ENCODE measurements at regions not wholly inside any gene's neighbourhood (a gene's known extent, or its start where the extent isn't known, plus 50 kb on each side); places are given as distances from the start of the nearest gene placed in this dataset.

DNA sequence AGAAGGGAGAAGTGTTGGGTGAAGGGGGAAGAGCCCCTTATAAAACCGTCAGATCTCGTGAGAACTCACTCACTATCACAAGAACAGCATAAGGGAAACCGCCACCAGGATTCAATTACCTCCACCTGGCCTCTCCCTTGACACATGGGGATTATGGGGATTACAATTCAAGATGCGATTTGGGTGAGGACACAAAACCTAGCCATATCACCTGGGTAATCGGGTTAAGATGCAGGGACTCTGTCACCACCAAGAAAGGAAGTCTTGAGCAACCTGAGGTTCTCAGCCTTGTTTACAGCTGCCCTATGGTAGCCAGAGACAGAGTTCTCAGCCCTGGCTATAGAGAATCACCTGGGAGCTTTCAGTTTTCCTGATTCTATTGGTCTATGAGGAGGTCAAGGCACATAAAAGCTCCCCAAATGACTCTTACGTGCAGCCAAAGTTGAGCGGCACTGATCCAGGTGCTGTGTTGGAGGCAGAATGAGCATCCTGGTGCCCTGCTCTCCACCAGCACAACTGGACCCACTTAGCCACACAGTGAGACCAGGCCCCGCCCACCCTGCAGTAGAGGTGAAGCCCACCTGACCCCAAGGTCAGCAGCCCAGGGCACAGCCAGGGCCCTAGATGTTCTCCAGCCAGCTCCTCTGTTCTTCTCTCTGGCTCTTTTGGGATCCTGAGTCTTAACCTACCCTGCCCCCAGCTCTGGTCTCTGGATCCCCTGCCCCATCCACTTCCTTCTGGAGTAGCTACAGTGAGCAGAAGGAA is 138.5 kb upstream of the CDH5 start:
- Histone ChIP-seq H3K23ac (ENCODE audit: insufficient read length) (no peak overlapping the region), H3K27ac (ENCODE audit: low read depth, low read length) (no peak overlapping the region), H2BK15ac (ENCODE audit: low read length) (no peak overlapping the region), H3K4me3 (ENCODE audit: extremely low read depth in 1 of 4, insufficient read depth in 2 of 4, low read depth in 3 of 4, low read length in 4 of 4) (no peak overlapping the region), H3K23me2 (ENCODE audit: low read depth, low read length) (no peaks in the 10 kb centered on the region), H2BK5ac (ENCODE audit: low read depth, low read length) (no peak overlapping the region), H4K20me1 (replicated peaks in 1 of 2; ENCODE audit: control insufficient read depth in 1 of 2, insufficient read depth in 2 of 2, low read length in 2 of 2) (no peaks in the 10 kb centered on the region), H3K4ac (replicated peaks; ENCODE audit: insufficient read length, low read depth, low read length) (no peak overlapping the region), H2BK20ac (ENCODE audit: low read length) (no peak overlapping the region), H4K5ac (ENCODE audit: insufficient read length, low read depth, low read length) (no peak overlapping the region), H3K56ac (replicated peaks; ENCODE audit: insufficient read length, low read depth, low read length) (no peak overlapping the region), H3K18ac (ENCODE audit: extremely low read depth, low read length) (no peak overlapping the region), H2AFZ (ENCODE audit: low read length) (no peak overlapping the region), H3K9ac (replicated peaks in 1 of 4; ENCODE audit: extremely low read depth in 1 of 4, low read depth in 3 of 4, low read length in 3 of 4) (no peak overlapping the region), H3K79me2 (ENCODE audit: control insufficient read depth in 1 of 2, insufficient read depth in 2 of 2, low read length in 2 of 2) (no peaks in the 10 kb centered on the region), H2BK120ac (replicated peaks; ENCODE audit: low read depth, low read length) (no peak overlapping the region), H3K14ac (ENCODE audit: insufficient read length) (no peak overlapping the region), H3K27me3 (replicated peaks in 1 of 4; ENCODE audit: control insufficient read depth in 3 of 4, extremely low read depth in 1 of 4, insufficient read depth in 3 of 4, low read length in 3 of 4) (no peaks in the 10 kb centered on the region), H3K4me1 (replicated peaks in 1 of 4; ENCODE audit: control insufficient read depth in 3 of 4, insufficient read depth in 4 of 4, low read length in 3 of 4) (no peaks in the 10 kb centered on the region), H3K36me3 (ENCODE audit: control insufficient read depth in 2 of 4, insufficient read depth in 4 of 4, low read length in 3 of 4) (no peaks in the 10 kb centered on the region), H4K8ac (ENCODE audit: extremely low read depth, insufficient read depth, low read length) (no peak overlapping the region), H3K79me1 (ENCODE audit: low read depth, low read length) (no peaks in the 10 kb centered on the region), H3K4me2 (ENCODE audit: insufficient read depth in 1 of 2, low read depth in 2 of 2, low read length in 2 of 2) (no peak overlapping the region), H2AK5ac (ENCODE audit: low read depth, low read length) (no peak overlapping the region), H2BK12ac (ENCODE audit: low read depth, low read length) (no peak overlapping the region), H4K91ac (replicated peaks; ENCODE audit: insufficient read length, low read length) (no peak overlapping the region), H3K9me3 (ENCODE audit: insufficient read depth in 2 of 2, low read depth in 1 of 2, low read length in 1 of 2) (no peaks in the 10 kb centered on the region)
- WGBS, 2 experiments (ENCODE audit: extremely low coverage in 1 of 2, insufficient coverage in 1 of 2, insufficient read length in 1 of 2, insufficient replicate concordance in 2 of 2, low coverage in 1 of 2, low lambda C conversion rate in 2 of 2, missing lambda C conversion rate in 1 of 2) = 89% methylated on average over 8 of the region's 8 CpGs; no CpG with 5 or more reads in 1 of the 2 experiments
- DNase-seq (ENCODE audit: low read depth in 1 of 2, low spot score in 2 of 2) (no peak), FAIRE-seq (no peak)
- TF ChIP-seq NRF1 (IDR thresholded peaks at IDR 0.05; ENCODE audit: low read depth, low read length) = no peak
- TF ChIP-seq RBBP5 (IDR thresholded peaks at IDR 0.05; ENCODE audit: borderline replicate concordance, low read depth, low read length) = no peak
- no peak for TF ChIP-seq TBP (IDR thresholded peaks at IDR 0.05; ENCODE audit: low read depth, low read length)
- CTCF ChIA-PET (ENCODE audit: partially characterized antibody) = interaction anchor here (0.6 to 1.0 kb wide), 2 partner anchors 13 to 60 kb away, joined by 4 read pairs; no protein-coding TSS in a partner anchor
- POLR2A ChIA-PET (ENCODE audit: partially characterized antibody) = no interaction called here

All from H1 (cell line).